Activated naive CD4-positive, alpha-beta T cell treated with anti-CD3 and anti-CD28 coated beads, Interleukin-2, amount 50 U/mL, for 24 hours (primary cell): ENCODE measurements at regions not wholly inside any gene's neighbourhood (a gene's known extent, or its start where the extent isn't known, plus 50 kb on each side); places are given as distances from the start of the nearest gene placed in this dataset.
"Not testable (repeated sequence)": the region's sequence is repeated elsewhere in the genome, so short reads cannot be mapped to it uniquely, and the experiment has no call there.

Experiments used
- H3K27ac Mint-ChIP-seq: one replicate; pipeline ENCODE4 v1.8.0; 2021; ENCODE audit warnings: mild to moderate bottlenecking, mixed read lengths
- H3K27me3 Mint-ChIP-seq: one replicate; pipeline ENCODE4 v1.8.0; 2021; ENCODE audit warnings: mixed read lengths
- H3K36me3 Mint-ChIP-seq: one replicate; pipeline ENCODE4 v1.8.0; 2021; ENCODE audit warnings: mixed read lengths
- H3K4me1 Mint-ChIP-seq: one replicate; pipeline ENCODE4 v1.8.0; 2021; ENCODE audit warnings: mixed read lengths
- H3K4me3 Mint-ChIP-seq: one replicate; pipeline ENCODE4 v1.8.0; 2021; ENCODE audit warnings: mild to moderate bottlenecking, mixed read lengths
- H3K9me3 Mint-ChIP-seq: one replicate; pipeline ENCODE4 v1.8.0; 2021; ENCODE audit warnings: mixed read lengths

- H3K9me3 Mint-ChIP-seq, H3K4me3 Mint-ChIP-seq, H3K4me1 Mint-ChIP-seq, H3K27me3 Mint-ChIP-seq, H3K27ac Mint-ChIP-seq, H3K36me3 Mint-ChIP-seq: not testable (repeated sequence)
Observed at GRCh38 chr1:224011153-224011552, 102.8 kb upstream of the FBXO28 start.

- H3K9me3 Mint-ChIP-seq, H3K27me3 Mint-ChIP-seq, H3K27ac Mint-ChIP-seq, H3K4me1 Mint-ChIP-seq, H3K36me3 Mint-ChIP-seq, H3K4me3 Mint-ChIP-seq: not testable (repeated sequence)
Observed at GRCh38 chr1:224005973-224006372, 107.9 kb upstream of the FBXO28 start.

- H3K9me3 Mint-ChIP-seq, H3K27ac Mint-ChIP-seq, H3K36me3 Mint-ChIP-seq, H3K4me3 Mint-ChIP-seq, H3K27me3 Mint-ChIP-seq, H3K4me1 Mint-ChIP-seq: not testable (repeated sequence)
Observed at GRCh38 chr1:224004552-224005315, 109.2 kb upstream of the FBXO28 start.

- not testable (repeated sequence) for H3K27ac Mint-ChIP-seq, H3K9me3 Mint-ChIP-seq, H3K27me3 Mint-ChIP-seq, H3K36me3 Mint-ChIP-seq, H3K4me3 Mint-ChIP-seq, H3K4me1 Mint-ChIP-seq
Observed at GRCh38 chr1:224003896-224004295, 110.0 kb upstream of the FBXO28 start.

- not testable (repeated sequence) for H3K4me1 Mint-ChIP-seq, H3K27me3 Mint-ChIP-seq, H3K9me3 Mint-ChIP-seq, H3K36me3 Mint-ChIP-seq, H3K4me3 Mint-ChIP-seq, H3K27ac Mint-ChIP-seq
Observed at GRCh38 chr1:224001757-224002156, 112.2 kb upstream of the FBXO28 start.

GRCh38 chr1:223999761-224000160 is 114.2 kb upstream of the FBXO28 start:
- not testable (repeated sequence) for H3K27me3 Mint-ChIP-seq, H3K27ac Mint-ChIP-seq, H3K36me3 Mint-ChIP-seq, H3K4me1 Mint-ChIP-seq, H3K9me3 Mint-ChIP-seq, H3K4me3 Mint-ChIP-seq

GRCh38 chr1:223998676-223999455 is 115.0 kb upstream of the FBXO28 start:
- H3K27ac Mint-ChIP-seq = not testable (repeated sequence)

GRCh38 chr1:223996376-223996775 is 117.5 kb upstream of the FBXO28 start:
- H3K27ac Mint-ChIP-seq, H3K27me3 Mint-ChIP-seq, H3K4me3 Mint-ChIP-seq, H3K36me3 Mint-ChIP-seq, H3K4me1 Mint-ChIP-seq, H3K9me3 Mint-ChIP-seq: not testable (repeated sequence)

More at GRCh38 chr1:223998676-223999455, 115.0 kb upstream of the FBXO28 start:
- not testable (repeated sequence) for H3K27me3 Mint-ChIP-seq, H3K4me3 Mint-ChIP-seq, H3K9me3 Mint-ChIP-seq, H3K4me1 Mint-ChIP-seq, H3K36me3 Mint-ChIP-seq

- H3K27ac Mint-ChIP-seq = peak overlapping the region; percentile 99
- not testable (repeated sequence) for H3K27me3 Mint-ChIP-seq, H3K9me3 Mint-ChIP-seq
Observed at GRCh38 chr1:223992456-223993246, 121.3 kb upstream of the FBXO28 start.

GRCh38 chr1:223991297-223991857 is 122.5 kb upstream of the FBXO28 start:
- not testable (repeated sequence) for H3K27ac Mint-ChIP-seq

More at GRCh38 chr1:223992456-223993246, 121.3 kb upstream of the FBXO28 start:
- H3K4me3 Mint-ChIP-seq = peak overlapping the region; percentile 97
- not testable (repeated sequence) for H3K4me1 Mint-ChIP-seq, H3K36me3 Mint-ChIP-seq

GRCh38 chr1:223961985-223962384 is 116.2 kb upstream of the TP53BP2 start:
- not testable (repeated sequence) for H3K4me1 Mint-ChIP-seq, H3K27ac Mint-ChIP-seq, H3K36me3 Mint-ChIP-seq, H3K9me3 Mint-ChIP-seq, H3K4me3 Mint-ChIP-seq, H3K27me3 Mint-ChIP-seq

More at GRCh38 chr1:223991297-223991857, 122.5 kb upstream of the FBXO28 start:
- not testable (repeated sequence) for H3K4me1 Mint-ChIP-seq, H3K27me3 Mint-ChIP-seq, H3K9me3 Mint-ChIP-seq, H3K36me3 Mint-ChIP-seq
- peak overlapping the region; percentile 11 for H3K4me3 Mint-ChIP-seq

- not testable (repeated sequence) for H3K9me3 Mint-ChIP-seq, H3K4me3 Mint-ChIP-seq, H3K36me3 Mint-ChIP-seq, H3K27ac Mint-ChIP-seq, H3K4me1 Mint-ChIP-seq, H3K27me3 Mint-ChIP-seq
Observed at GRCh38 chr1:223952801-223953200, 107.1 kb upstream of the TP53BP2 start.

- not testable (repeated sequence) for H3K4me3 Mint-ChIP-seq, H3K27ac Mint-ChIP-seq, H3K4me1 Mint-ChIP-seq, H3K27me3 Mint-ChIP-seq, H3K36me3 Mint-ChIP-seq, H3K9me3 Mint-ChIP-seq
Observed at GRCh38 chr1:223951551-223951950, 105.8 kb upstream of the TP53BP2 start.

GRCh38 chr1:223949944-223950343 is 104.2 kb upstream of the TP53BP2 start:
- H3K4me3 Mint-ChIP-seq, H3K27me3 Mint-ChIP-seq, H3K9me3 Mint-ChIP-seq, H3K27ac Mint-ChIP-seq, H3K4me1 Mint-ChIP-seq, H3K36me3 Mint-ChIP-seq: not testable (repeated sequence)

- not testable (repeated sequence) for H3K4me1 Mint-ChIP-seq, H3K27me3 Mint-ChIP-seq, H3K27ac Mint-ChIP-seq, H3K36me3 Mint-ChIP-seq, H3K4me3 Mint-ChIP-seq, H3K9me3 Mint-ChIP-seq
Observed at GRCh38 chr1:223948041-223948440, 102.3 kb upstream of the TP53BP2 start.

- not testable (repeated sequence) for H3K27me3 Mint-ChIP-seq
Observed at GRCh38 chr1:223936592-223936991, 90.8 kb upstream of the TP53BP2 start.

More at GRCh38 chr1:223936592-223936991, 90.8 kb upstream of the TP53BP2 start:
- not testable (repeated sequence) for H3K9me3 Mint-ChIP-seq, H3K36me3 Mint-ChIP-seq, H3K4me1 Mint-ChIP-seq, H3K4me3 Mint-ChIP-seq, H3K27ac Mint-ChIP-seq
